GM18867 (cell line): ENCODE measurements at regions not wholly inside any gene's neighbourhood (a gene's known extent, or its start where the extent isn't known, plus 50 kb on each side); places are given as distances from the start of the nearest gene placed in this dataset.
A peak's percentile ranks its signal among the peaks of the same experiment; 100 is the strongest.
"Not testable (repeated sequence)": the region's sequence is repeated elsewhere in the genome, so short reads cannot be mapped to it uniquely, and the experiment has no call there.

Experiments
- ATAC-seq: cut with Tn5 transposase; IDR thresholded peaks from one replicate; pipeline ENCODE4 v1.9.1; 2021; ENCODE audit warnings: mild to moderate bottlenecking, moderate library complexity; ENCODE audit not compliant: unreplicated experiment

- no peak for ATAC-seq
Observed at GRCh38 chr4:62571494-62571893, 1371.4 kb downstream of the ADGRL3 start.

- ATAC-seq: no peak
Observed at GRCh38 chr4:62560858-62561257, 1360.7 kb downstream of the ADGRL3 start.

- no peak for ATAC-seq
Observed at GRCh38 chr4:62550121-62550520, 1350.0 kb downstream of the ADGRL3 start.

- ATAC-seq: no peak
Observed at GRCh38 chr4:62549601-62550000, 1349.5 kb downstream of the ADGRL3 start.

GRCh38 chr4:62548765-62549164, 1348.6 kb downstream of the ADGRL3 start:
- ATAC-seq: no peak

- no peak for ATAC-seq
Observed at GRCh38 chr4:62548108-62548524, 1348.0 kb downstream of the ADGRL3 start.

- peak; percentile 82 for ATAC-seq
Observed at GRCh38 chr4:62544428-62544827, 1344.3 kb downstream of the ADGRL3 start.

- no peak for ATAC-seq
Observed at GRCh38 chr4:62543002-62543401, 1342.9 kb downstream of the ADGRL3 start.

- ATAC-seq: no peak
Observed at GRCh38 chr4:62533573-62533972, 1333.4 kb downstream of the ADGRL3 start.

GRCh38 chr4:62531731-62532130, 1331.6 kb downstream of the ADGRL3 start:
- no peak for ATAC-seq

- ATAC-seq: no peak
Observed at GRCh38 chr4:62531264-62531663, 1331.1 kb downstream of the ADGRL3 start.

- no peak for ATAC-seq
Observed at GRCh38 chr4:62528874-62529273, 1328.7 kb downstream of the ADGRL3 start.

- no peak for ATAC-seq
Observed at GRCh38 chr4:62526671-62527070, 1326.5 kb downstream of the ADGRL3 start.

GRCh38 chr4:62523256-62523655, 1323.1 kb downstream of the ADGRL3 start:
- no peak for ATAC-seq

- ATAC-seq: no peak
Observed at GRCh38 chr4:62522273-62522672, 1322.1 kb downstream of the ADGRL3 start.

- no peak for ATAC-seq
Observed at GRCh38 chr4:62517716-62518115, 1317.6 kb downstream of the ADGRL3 start.

- no peak for ATAC-seq
Observed at GRCh38 chr4:62513306-62513705, 1313.2 kb downstream of the ADGRL3 start.

GRCh38 chr4:62512271-62512670, 1312.1 kb downstream of the ADGRL3 start:
- ATAC-seq: no peak

GRCh38 chr4:62510228-62510627, 1310.1 kb downstream of the ADGRL3 start:
- no peak for ATAC-seq

- ATAC-seq: no peak
Observed at GRCh38 chr4:62500296-62500695, 1300.2 kb downstream of the ADGRL3 start.

GRCh38 chr4:62495032-62495431, 1294.9 kb downstream of the ADGRL3 start:
- ATAC-seq: no peak

GRCh38 chr4:62491756-62492155, 1291.6 kb downstream of the ADGRL3 start:
- not testable (repeated sequence) for ATAC-seq

- ATAC-seq: no peak
Observed at GRCh38 chr4:62490635-62491034, 1290.5 kb downstream of the ADGRL3 start.

- ATAC-seq: no peak
Observed at GRCh38 chr4:62487016-62487415, 1286.9 kb downstream of the ADGRL3 start.
